ENCODE measurements at regions not wholly inside any gene's neighbourhood (a gene's known extent, or its start where the extent isn't known, plus 50 kb on each side); places are given as distances from the start of the nearest gene placed in this dataset.
A peak's percentile ranks its signal among the peaks of the same experiment; 100 is the strongest.

DNA sequence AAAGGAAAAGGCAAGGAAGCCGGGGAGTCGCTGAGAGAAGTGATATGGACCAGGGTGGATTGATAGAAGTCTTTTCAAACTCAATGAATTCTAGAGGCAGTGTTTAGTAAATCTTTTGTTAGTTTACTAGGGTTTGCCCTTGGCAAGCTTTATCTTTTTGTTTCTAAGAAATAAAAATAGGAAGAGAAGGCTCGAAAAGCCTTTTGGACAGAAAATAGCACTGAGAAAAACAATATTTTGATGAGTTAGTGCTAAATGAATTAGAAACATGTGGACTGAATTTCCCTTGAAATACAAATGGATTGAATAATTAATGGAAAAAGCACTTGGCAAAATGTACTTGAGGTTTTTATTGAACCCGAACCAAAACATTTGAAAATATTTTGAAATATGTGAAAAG, 121.8 kb upstream of the SPAG17 start:
- no peak for TF ChIP-seq EZH2 (IDR thresholded peaks at IDR 0.05; ENCODE audit: borderline replicate concordance)
- no peak for TF ChIP-seq EZH2phosphoT487 (IDR thresholded peaks at IDR 0.05; ENCODE audit: low read depth, severe bottlenecking, unreplicated experiment)
- TF ChIP-seq, protein P1, sequence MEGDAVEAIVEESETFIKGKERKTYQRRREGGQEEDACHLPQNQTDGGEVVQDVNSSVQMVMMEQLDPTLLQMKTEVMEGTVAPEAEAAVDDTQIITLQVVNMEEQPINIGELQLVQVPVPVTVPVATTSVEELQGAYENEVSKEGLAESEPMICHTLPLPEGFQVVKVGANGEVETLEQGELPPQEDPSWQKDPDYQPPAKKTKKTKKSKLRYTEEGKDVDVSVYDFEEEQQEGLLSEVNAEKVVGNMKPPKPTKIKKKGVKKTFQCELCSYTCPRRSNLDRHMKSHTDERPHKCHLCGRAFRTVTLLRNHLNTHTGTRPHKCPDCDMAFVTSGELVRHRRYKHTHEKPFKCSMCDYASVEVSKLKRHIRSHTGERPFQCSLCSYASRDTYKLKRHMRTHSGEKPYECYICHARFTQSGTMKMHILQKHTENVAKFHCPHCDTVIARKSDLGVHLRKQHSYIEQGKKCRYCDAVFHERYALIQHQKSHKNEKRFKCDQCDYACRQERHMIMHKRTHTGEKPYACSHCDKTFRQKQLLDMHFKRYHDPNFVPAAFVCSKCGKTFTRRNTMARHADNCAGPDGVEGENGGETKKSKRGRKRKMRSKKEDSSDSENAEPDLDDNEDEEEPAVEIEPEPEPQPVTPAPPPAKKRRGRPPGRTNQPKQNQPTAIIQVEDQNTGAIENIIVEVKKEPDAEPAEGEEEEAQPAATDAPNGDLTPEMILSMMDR (IDR thresholded peaks at IDR 0.05; ENCODE audit: poor library complexity): no peak
- DNase-seq (ENCODE audit: low spot score): no peak
- Histone ChIP-seq H3K4me3 (no peak overlapping the region), H3K4me2 (no peak overlapping the region), H3K27ac (no peak overlapping the region), H3K27me3 (no peaks in the 10 kb centered on the region), H3K36me3 (replicated peaks; ENCODE audit: insufficient read depth, low read depth) (no peaks in the 10 kb centered on the region), H3K4me1 (ENCODE audit: insufficient read depth) (no peaks in the 10 kb centered on the region), H3K9me2 (replicated peaks; ENCODE audit: insufficient read depth) (no peaks in the 10 kb centered on the region), H2AFZ (no peak overlapping the region), H3K79me2 (no peaks in the 10 kb centered on the region), H3K9me3 (ENCODE audit: low read depth) (no peaks in the 10 kb centered on the region), H4K20me1 (ENCODE audit: insufficient read depth, poor library complexity, severe bottlenecking) (no peaks in the 10 kb centered on the region)
- WGBS (ENCODE audit: low lambda C conversion rate, missing lambda C conversion rate): 82% methylated on average over 4 of the region's 4 CpGs

DNA sequence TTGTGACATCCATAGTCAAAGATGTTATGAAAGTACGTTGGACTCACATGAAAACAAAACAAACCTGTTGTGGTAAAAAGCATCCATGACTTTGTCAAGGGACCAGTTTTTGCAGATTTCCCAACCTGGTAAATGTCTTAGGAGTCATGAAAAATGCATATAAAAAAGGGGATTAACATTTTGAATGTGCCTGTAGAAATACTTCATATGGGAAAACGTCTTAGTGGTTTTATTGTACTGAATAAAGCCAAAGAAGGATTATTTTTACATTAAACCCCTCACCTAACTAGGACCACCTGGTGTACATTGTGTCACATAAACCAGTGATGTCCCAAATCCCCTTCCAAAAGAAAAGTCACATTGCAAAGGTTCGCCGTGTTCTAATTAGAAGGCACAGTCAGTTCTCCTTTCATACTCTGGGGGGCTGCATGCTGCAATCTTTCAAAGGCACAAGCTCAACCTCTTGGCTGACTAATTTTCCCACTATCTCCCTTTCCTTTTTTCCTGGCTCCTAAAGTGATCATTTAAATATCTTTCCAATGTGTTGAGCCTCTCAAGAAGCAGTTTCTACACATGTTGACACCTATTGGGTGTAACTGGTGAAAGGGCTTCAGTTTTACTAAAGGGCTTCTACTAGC, 119.8 kb upstream of the SPAG17 start:
- H3K27me3 ChIP-seq: no peaks in the 10 kb centered on the region
- H3K27ac ChIP-seq: no peak overlapping the region
- H3K9me2 ChIP-seq (replicated peaks; ENCODE audit: insufficient read depth): no peaks in the 10 kb centered on the region
- no peaks in the 10 kb centered on the region for H3K79me2 ChIP-seq
- H3K4me2 ChIP-seq: no peak overlapping the region
- no peaks in the 10 kb centered on the region for H4K20me1 ChIP-seq (ENCODE audit: insufficient read depth, poor library complexity, severe bottlenecking)
- TF ChIP-seq, protein P1 (IDR thresholded peaks at IDR 0.05; ENCODE audit: poor library complexity): peak; percentile 53
- TF ChIP-seq EZH2 (IDR thresholded peaks at IDR 0.05; ENCODE audit: borderline replicate concordance): no peak
- no peaks in the 10 kb centered on the region for H3K9me3 ChIP-seq (ENCODE audit: low read depth)
- 38% methylated on average over 4 of the region's 4 CpGs for WGBS (ENCODE audit: low lambda C conversion rate, missing lambda C conversion rate)
- no peak for DNase-seq (ENCODE audit: low spot score)
- H3K4me1 ChIP-seq (ENCODE audit: insufficient read depth): no peaks in the 10 kb centered on the region
- H3K36me3 ChIP-seq (replicated peaks; ENCODE audit: insufficient read depth, low read depth): no peaks in the 10 kb centered on the region
- H3K4me3 ChIP-seq: no peak overlapping the region
- H2AFZ ChIP-seq: no peak overlapping the region

DNA sequence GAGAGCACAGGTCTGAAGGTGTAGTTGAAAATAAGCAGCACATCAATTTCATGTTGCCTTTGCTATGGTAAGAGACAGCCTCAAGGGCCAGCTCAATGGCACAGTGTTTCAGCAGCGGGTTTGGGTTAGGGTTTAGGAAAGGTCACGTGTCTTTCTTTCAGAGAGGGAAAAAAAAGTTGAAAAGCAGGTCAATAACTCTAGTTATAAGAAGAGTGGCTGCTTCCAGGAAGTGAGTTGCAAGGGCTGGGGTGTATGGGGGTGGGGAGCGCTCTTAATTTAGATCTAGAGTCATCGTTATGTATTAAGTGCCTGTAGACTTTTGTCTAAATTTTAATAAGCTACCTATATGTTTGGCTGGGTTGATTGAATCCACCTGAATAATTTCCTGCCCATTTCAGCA, 118.5 kb upstream of the SPAG17 start:
- H2AFZ ChIP-seq: no peak overlapping the region
- H3K9me2 ChIP-seq (replicated peaks; ENCODE audit: insufficient read depth): no peaks in the 10 kb centered on the region
- WGBS (ENCODE audit: low lambda C conversion rate, missing lambda C conversion rate): 61% methylated on average over 4 of the region's 4 CpGs

More for the DNA sequence above, 118.5 kb upstream of the SPAG17 start:
- Histone ChIP-seq H3K4me1 (ENCODE audit: insufficient read depth) (no peaks in the 10 kb centered on the region), H3K4me2 (no peak overlapping the region), H3K27me3 (no peaks in the 10 kb centered on the region), H3K9me3 (ENCODE audit: low read depth) (no peaks in the 10 kb centered on the region), H3K36me3 (replicated peaks; ENCODE audit: insufficient read depth, low read depth) (no peaks in the 10 kb centered on the region), H4K20me1 (ENCODE audit: insufficient read depth, poor library complexity, severe bottlenecking) (no peaks in the 10 kb centered on the region), H3K79me2 (no peaks in the 10 kb centered on the region), H3K27ac (no peak overlapping the region), H3K4me3 (no peak overlapping the region)
- TF ChIP-seq EZH2phosphoT487 (IDR thresholded peaks at IDR 0.05; ENCODE audit: low read depth, severe bottlenecking, unreplicated experiment): no peak
- TF ChIP-seq, protein P1 (IDR thresholded peaks at IDR 0.05; ENCODE audit: poor library complexity): no peak
- TF ChIP-seq EZH2 (IDR thresholded peaks at IDR 0.05; ENCODE audit: borderline replicate concordance): no peak
- no peak for DNase-seq (ENCODE audit: low spot score)

All from hepatocyte (in vitro differentiated cells).